GM21619 (cell line): ENCODE measurements at regions not wholly inside any gene's neighbourhood (a gene's known extent, or its start where the extent isn't known, plus 50 kb on each side); places are given as distances from the start of the nearest gene placed in this dataset.

ENCODE experiments used
- ATAC-seq: cut with Tn5 transposase; IDR thresholded peaks from one replicate; pipeline ENCODE4 v1.9.1; 2021; ENCODE audit not compliant: unreplicated experiment

DNA sequence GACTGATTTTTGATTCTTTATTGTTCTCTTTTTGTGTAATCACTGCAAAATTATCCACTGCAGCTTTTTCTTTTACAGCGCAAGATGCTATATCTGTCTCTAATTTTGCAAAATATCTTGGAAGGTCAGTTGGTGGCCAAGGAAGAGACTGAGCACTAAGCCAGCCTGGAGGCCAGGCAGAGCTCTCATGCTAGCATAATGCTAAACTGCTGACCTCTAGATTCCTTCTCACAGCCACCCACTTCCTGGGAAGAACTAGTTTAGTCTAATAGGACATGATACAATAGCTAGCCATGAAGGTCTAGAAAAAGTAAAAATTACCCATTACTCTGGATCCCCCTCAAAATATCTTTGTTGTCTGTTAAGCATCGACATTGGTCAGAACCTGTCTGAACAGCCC is 227.2 kb upstream of the ARHGAP20 start:
- ATAC-seq: no peak

DNA sequence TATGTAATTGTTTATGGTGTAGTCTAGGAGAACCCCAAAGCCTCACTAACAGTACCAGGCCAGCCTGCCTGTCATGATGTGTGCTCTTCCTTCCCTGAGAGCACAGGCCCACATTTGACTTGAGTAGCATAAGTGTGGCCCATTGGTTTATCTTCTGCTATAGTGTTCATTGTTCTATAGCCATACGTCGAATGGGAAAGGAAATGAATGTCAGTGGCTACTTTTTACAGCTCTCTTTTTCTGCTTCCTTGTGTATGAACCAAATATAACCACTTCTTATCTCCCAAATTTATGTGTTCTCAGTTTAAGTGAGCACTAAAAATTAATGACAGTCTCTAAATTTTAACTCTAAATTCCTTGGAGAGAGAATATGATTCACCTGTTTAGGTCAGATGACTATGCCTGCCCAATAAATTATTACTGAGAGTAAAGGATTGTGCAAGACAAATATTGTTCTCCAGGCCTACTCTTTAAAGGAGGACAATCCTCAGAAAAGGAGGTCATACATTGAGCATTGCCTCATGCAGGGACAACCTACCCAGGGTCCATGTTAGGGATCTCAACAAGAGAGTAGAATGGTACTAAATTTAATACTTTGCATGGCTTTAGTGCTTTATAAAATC is 222.9 kb upstream of the ARHGAP20 start:
- ATAC-seq: no peak

DNA sequence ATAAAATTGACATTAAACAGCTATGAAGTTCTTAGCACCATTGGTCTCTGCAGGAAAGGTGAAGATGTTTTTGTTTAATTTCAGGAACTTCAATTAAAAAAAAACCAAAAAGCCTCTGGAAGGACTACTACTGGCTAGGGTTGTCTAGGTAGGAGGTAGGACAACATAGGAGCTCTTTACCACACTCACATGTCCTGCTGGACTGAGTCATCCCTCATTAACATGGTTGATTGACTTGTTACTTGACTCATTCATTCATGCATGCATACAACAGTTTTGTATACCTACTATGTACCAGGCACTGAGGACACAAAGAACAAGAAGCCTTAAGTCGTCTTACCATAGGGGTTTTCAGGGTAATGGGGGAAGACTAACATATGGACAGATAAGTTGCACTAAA is 216.9 kb upstream of the ARHGAP20 start:
- no peak for ATAC-seq

DNA sequence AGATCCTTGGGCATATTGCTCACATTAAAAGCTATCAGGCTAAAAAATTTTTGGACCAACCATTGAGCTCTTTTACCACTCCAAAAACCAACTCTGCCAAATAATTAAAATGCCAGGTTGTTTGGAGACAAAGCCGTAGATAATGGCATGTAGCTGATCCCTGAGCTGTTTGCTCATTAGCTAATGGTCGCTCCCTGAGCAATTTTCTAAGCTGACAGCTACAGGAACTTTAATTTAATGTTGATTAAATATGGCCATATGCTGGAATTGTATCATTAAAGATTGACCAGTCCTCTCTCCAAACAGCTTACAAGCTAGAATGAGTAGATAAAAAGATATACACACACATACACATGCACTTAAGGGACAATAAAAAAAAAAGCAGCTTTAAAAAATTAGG is 216.2 kb upstream of the ARHGAP20 start:
- ATAC-seq: no peak

DNA sequence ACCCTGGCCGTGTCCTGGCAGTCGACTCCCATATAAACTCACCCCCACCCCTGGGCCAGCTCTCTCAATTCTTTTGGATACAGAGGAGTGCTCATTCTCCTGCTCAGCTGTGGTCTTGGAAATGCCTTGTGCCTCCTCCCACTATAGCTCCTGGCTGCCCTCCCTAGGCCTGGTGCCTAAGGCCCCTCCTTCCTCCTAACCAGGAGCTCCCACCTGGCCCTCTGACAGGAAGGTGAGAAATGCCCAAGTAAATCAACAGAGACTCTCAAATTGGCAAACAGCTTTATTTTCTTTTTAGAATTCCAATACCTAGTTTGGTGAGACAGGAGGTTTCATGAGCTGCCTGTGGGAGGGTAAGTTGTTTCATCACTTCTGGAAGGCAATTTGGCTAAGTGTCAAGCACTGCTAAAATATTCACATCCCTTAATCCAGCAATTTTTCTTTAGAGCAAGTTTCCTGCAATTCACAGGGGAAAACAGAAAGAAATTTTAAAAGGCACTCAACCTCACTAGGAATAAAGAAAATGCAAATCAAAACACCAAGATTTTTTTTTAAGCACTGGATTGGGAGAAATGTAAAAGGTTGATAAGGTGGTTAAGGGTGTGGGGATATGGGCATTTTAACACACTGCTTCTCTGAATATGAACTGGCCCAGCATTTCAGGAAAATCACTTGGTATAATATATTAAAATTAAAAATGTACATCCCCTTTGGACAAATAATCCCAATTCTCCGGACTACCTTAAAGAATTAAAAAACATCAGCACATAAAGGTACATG is 209.7 kb upstream of the ARHGAP20 start:
- no peak for ATAC-seq

DNA sequence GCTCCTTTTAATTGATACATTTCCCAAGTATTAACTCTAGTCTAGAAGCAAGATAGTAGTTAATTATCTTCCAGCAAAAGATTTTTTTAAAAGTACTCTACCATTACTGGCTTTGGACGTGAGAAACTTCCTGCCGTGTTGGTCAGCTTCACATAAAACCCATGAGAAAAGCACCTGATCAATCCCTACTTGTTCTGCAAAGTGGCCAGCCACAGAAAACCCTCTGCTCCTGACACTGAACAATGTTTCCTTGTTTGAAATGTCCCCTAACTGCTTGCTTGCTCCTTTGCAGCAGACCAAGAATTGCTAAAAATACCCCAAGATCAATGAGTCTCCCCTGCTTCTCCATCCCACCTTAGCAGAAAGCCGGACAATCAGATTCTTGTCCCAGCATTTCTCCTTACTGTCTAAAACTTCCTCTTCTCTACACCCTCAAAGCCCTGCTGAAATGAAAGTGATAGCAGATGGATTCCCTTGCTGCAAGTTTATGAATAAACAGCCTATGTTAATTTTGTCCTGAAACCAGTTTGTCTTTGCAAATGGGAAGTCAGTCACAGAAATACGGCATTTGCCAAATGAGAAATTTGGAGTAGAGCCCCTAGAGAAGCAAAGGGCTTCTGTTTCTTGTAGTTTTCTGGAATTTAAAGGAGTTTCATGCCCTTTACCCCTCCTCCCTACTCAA is 207.1 kb upstream of the ARHGAP20 start:
- ATAC-seq: peak; percentile 85

DNA sequence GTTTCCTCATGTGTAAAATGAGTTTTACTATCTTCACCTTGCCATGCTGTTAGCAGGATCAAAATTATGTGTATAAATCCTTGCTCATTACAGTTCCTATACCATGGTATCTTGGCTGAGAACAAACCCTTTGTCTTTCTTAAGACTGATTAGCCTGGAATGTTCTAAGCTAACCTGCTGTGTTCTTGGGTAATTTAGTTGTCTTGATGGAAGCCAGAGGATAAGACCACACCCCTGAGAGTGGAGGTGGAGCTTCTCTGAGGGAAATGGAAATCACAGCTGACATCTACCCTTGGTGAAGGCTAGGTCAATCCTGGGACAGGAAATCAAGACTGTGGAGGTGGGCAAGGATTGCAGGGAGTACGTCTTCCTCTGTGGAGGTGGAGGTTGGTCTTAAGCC is 206.1 kb upstream of the ARHGAP20 start:
- ATAC-seq: no peak

DNA sequence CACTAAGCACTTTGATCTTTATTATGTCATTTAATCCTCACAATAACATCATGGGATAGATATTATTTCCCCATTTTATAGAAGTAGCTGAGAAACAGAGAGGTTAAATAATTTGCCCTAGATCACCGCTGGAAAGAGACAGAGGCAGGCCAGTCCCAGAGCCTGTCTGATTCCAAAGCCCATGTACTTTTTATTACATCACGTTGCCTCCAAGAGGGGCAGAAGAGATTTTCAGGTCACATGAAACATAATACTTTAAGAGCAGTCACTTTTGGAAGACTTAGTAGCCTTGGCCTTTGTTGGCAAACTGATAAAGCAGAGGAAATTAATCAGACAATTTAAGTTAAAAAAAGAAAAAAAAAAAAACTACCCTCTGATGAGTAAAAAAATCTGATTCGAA is 200.2 kb upstream of the ARHGAP20 start:
- no peak for ATAC-seq

DNA sequence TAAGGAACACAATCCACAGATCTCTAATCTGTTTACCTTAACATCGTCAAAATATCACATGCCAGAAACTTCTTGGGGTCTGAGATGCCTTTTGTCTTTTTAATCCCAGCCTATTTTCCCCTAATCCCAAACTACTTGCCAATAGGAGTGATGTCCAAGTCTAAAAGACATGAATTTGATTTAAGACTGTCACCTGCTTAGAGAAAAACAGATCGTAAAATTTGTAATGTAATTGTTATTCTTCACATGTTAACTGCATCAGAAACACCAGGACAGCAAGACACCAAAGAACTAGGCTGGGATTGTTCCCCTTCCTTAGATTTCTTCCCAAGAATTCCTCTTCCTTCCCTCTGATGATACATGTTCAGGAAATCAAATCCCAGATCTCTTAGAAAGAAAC is 198.1 kb upstream of the ARHGAP20 start:
- no peak for ATAC-seq

DNA sequence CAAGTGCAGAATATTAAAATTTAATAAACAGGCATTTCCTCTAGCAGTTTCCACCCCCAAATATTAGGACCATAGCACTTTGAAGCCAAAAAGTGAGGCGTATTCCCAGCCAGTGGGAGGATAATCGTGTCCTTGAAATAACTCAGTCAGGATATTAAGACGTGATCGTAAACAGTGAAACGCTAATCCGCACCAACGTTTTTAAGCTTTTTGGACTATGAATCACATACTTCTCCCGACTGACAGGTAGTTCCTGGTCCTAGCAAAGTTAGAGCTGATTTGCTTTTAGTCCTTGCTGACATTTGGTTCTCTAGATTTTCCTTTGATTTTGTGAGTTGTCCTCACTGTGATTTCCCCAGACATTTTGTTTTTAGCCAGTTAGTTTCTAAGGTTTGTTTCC is 197.1 kb upstream of the ARHGAP20 start:
- no peak for ATAC-seq

DNA sequence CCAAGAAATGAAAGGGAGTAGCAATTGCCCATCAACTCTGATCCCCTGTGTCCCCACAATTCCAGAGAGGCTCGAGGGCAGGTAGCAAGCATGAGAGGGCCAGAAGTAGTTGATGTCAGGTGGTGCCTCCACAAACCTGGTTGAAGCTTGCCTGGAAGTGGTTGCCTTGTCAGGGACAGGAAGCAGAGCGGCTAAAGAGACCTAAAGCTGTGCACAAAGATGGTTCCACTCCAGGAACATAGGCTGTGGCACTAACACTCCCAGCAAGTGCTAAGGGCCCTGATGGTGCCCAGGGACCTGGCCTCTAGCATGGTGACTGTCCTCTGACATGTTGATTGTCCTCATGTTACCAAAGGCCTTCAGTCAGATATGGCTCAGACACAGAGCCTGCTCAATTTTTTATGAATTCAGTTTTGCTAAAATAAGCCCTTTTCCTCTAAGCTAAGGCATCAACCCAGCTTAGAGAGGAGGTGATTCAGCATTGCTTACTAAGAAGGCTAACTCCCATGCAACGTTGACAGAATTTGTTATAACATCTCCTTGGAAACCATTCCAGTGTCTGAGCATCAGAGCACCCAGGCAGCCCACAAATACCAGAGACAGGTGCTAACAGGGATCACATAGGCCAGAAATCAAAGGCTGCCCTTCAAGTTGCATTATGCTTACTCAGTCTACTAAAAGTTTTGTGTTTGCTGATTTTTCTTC is 196.3 kb upstream of the ARHGAP20 start:
- no peak for ATAC-seq

DNA sequence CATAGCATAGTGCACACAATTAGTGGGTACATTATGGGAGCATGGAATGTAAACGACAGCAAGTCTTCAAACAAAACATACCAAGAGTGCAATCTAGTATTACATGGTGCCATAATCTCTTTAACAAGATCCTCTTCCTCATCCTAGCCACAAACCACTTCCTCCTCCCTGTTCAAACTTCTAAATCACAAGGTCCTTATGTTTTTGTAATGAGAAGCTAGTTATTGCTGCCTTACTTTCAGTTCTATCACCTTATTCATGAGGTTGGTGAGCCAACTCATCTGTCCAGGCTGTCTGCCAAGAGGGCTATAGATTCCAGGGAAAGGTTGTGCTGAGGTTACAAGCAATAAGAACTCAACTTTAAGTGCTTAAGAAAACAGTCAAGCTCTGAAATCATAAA is 195.4 kb upstream of the ARHGAP20 start:
- no peak for ATAC-seq

DNA sequence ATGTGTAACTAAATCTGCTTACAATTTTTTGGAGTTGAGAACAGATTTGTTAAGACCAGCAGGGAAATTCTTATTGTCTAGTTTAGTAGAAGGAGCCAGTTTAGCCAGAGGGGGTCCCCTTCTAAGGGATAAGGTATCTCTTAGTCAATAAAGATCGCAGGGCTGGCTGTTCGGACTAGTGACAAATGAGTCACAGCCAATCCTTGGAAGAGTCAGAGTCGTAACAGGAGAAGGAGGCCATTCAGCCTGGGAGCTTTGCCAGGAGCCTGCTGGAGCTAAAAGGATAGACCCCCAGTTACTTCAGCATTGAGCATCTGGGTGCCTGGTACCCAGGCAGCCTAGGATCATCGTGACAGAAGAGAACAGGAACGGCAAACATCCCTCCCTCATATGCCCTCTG is 191.6 kb upstream of the ARHGAP20 start:
- no peak for ATAC-seq

DNA sequence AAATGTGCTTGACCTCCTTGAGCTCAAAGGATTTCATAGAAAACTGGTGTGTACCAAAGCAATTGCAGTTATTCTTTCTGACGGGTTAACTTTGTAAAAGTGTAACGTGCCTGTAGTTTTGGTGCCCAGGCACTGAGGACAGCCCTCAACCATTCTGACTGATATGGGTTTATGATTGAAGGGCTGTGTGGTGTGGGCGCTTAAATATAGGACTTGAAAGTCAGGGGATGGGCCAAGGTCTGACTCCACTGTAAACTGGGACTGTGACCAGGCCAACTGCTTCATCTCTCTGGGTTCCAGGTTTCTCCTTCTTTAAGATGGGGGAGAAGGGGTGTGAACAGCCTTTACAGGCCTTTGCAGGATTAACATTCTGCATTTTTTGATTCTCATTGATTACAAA is 191.1 kb upstream of the ARHGAP20 start:
- peak; percentile 68 for ATAC-seq

DNA sequence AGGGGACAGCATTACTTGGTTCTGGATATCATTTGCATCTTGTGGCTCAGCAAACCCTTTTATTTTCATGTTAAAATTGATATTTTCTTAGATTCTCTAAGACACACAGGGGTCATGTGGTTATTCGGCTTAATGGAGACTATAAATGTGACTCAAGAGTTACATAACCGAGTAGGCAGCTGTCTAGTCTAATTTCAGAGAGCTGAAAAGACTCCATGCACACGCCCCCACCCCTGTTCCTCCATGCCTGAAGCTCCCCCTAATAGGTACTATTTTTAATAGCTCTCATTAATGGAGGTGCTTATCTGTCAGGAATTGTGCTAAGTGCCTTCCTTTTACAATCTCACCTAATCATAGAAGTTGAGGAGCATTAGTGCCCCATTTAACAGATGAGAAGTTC is 189.2 kb upstream of the ARHGAP20 start:
- no peak for ATAC-seq

DNA sequence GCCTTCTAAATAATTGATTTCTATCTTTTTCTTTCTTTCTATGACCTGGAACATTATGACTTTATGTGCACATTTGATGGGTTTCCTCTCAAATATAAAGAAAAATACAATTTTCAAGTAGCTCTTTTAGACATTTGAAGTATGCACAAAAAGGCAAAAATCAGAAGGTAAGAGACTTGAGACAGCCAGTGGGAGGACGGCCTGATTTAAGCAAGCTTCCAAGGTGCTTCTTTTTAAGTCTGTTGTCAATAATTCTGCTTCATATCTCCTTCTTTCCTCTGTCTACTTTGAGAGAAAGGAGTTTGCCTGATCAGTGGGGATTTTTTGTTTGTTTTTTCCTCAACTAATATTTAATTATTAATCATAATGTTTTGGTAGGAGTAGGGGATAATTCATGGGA is 188.2 kb upstream of the ARHGAP20 start:
- ATAC-seq: no peak

DNA sequence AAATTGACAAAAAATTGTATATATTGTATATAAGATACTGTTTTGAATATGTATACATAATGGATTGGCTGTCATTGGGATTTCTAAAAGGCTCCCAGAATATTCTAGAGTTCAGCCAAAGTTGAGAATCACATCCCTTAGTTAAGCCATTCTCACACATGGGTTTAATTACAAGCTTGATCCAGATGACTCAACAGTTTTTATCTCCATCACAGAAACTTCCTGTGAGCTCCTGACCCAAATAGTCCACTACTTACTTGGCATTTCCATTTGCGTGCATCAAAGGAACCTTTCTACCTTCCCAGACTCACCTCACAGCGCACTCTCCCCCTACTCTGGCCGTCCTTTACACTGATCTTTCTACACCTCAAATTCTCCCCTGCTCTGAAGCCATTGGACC is 184.8 kb upstream of the ARHGAP20 start:
- ATAC-seq: no peak

DNA sequence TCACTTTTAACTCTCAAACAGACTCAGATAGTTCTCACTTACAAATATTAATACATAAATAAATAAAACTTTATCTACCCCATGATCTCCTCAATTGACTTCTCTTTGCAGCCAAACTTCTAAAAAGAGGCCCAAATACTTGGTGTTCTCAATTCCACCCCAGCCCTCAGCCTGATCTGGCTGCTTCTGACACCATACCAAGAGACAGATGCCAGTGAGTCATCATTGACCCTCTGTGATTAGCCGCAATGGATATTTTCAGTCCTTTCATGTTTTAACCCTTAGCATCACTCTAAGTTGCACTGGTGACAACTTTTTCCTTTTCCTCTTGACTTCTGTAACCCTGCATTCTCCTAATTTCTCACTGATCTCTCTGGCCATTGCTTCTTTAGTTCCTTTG is 184.1 kb upstream of the ARHGAP20 start:
- no peak for ATAC-seq

DNA sequence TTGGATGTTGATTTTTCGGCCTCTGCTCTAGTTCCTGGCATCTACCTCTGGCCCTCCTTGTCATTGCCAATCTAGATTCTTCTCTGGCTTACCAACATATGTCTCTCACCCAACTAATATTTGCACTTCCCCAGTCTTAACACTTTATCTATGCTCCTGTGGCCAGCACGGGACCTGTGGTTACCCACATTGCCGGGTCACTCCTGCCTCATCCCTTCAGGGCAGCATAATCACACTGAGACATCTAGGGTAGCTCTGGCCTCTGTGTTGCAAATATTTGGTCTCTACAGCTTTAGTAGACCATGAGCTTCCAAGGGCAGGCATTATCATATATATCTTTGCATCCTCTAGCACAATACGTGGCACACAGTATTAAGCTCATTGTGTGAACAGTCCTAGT is 182.0 kb upstream of the ARHGAP20 start:
- ATAC-seq: no peak

DNA sequence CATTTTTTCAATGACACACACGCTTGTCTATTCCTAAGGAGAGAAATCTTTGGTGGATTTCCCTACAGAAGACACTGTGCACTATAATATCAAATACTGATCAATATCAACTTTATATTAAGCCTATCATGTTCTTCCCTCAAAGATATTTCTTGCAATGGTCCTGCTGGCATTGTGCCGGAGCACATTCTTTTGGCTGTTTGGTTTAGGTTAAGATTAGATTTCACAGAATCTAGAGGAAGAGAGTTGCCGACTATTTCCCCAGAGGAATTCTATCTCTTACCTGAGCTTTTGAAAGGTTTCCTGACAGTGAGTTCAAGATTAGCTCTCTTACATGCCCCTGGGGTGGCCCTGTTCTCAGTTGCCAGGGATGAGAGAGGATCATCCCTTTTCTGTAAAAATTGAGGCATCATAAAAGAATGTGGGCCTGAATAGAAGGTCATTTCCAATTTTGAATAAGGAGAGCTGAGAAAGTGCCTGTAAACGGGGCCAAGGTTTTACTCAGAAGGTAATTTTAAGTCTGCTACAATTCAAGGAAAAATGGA is 180.6 kb upstream of the ARHGAP20 start:
- no peak for ATAC-seq

DNA sequence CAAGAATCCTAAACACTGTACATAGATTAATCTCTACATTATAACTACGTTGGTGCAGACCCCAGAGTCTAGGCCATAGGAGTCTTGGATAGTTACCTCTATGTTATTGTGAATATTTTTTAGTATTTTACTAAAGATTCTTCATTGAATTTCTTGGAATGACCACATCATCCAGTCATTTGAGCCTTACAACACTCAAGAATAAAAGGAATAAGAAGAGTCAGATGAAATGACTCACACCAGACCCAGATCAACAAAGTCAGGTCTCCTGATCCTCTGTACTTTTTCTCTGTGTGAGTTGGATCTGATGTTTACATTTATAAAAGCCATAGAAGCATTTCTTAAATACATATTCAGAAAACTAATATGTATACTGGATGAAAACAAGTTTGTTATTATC is 179.2 kb upstream of the ARHGAP20 start:
- no peak for ATAC-seq
